Cardiac fibroblast (primary cell): ENCODE measurements at regions not wholly inside any gene's neighbourhood (a gene's known extent, or its start where the extent isn't known, plus 50 kb on each side); places are given as distances from the start of the nearest gene placed in this dataset.
"Not testable (repeated sequence)": the region's sequence is repeated elsewhere in the genome, so short reads cannot be mapped to it uniquely, and the experiment has no call there.

Experiments used
- DNase-seq, 2 donors: peaks; one replicate each; pipeline versions ENCODE4 v3.0.0 to v3.0.0-alpha.2; 2010; ENCODE audit warnings: low read depth in 2 of 2
- H3K4me3 ChIP-seq, 2 donors: replicated peaks in 1 of 2; 1 replicate in 1 of 2; 2 replicates in 1 of 2; pipeline ENCODE4 v1.5.1; 2011; ENCODE audit warnings: low read depth in 2 of 2, low read length in 2 of 2, mild to moderate bottlenecking in 2 of 2, moderate library complexity in 1 of 2
- CTCF ChIP-seq: IDR thresholded peaks from one replicate; pipeline ENCODE4 v1.5.1; 2011; ENCODE audit warnings: low read depth, mild to moderate bottlenecking, low read length, inconsistent platforms

- TF ChIP-seq CTCF, result peak; percentile 58
- not testable (repeated sequence) for H3K4me3 ChIP-seq, DNase-seq
Observed at GRCh38 chr3:75422101-75422945, 241.8 kb upstream of the FRG2C start.

- not testable (repeated sequence) for H3K4me3 ChIP-seq, DNase-seq
Observed at GRCh38 chr3:75425379-75425778, 238.7 kb upstream of the FRG2C start.

GRCh38 chr3:75427486-75427885 lies 236.6 kb upstream of the FRG2C start:
- not testable (repeated sequence) for H3K4me3 ChIP-seq, DNase-seq

- peak in 1 of 2 donors; percentile 31 for DNase-seq
- not testable (repeated sequence) for H3K4me3 ChIP-seq
Observed at GRCh38 chr3:75427906-75428305, 236.2 kb upstream of the FRG2C start.

GRCh38 chr3:75429561-75430220 lies 234.4 kb upstream of the FRG2C start:
- TF ChIP-seq CTCF, result peak; percentile 72
- peak; percentile 84 to 86 for DNase-seq
- H3K4me3 ChIP-seq, result not testable (repeated sequence)

GRCh38 chr3:75430406-75430805 lies 233.7 kb upstream of the FRG2C start:
- H3K4me3 ChIP-seq, DNase-seq: not testable (repeated sequence)

- DNase-seq, H3K4me3 ChIP-seq: not testable (repeated sequence)
Observed at GRCh38 chr3:75431120-75431519, 233.0 kb upstream of the FRG2C start.

- not testable (repeated sequence) for DNase-seq, H3K4me3 ChIP-seq
Observed at GRCh38 chr3:75432466-75432865, 231.7 kb upstream of the FRG2C start.

- not testable (repeated sequence) for H3K4me3 ChIP-seq
- DNase-seq, result peak; percentile 94 to 98
Observed at GRCh38 chr3:75432885-75433284, 231.2 kb upstream of the FRG2C start.

- not testable (repeated sequence) for DNase-seq, H3K4me3 ChIP-seq
Observed at GRCh38 chr3:75433295-75433694, 230.8 kb upstream of the FRG2C start.

GRCh38 chr3:75434276-75434912 lies 229.7 kb upstream of the FRG2C start:
- DNase-seq, result peak; percentile 75 to 77
- H3K4me3 ChIP-seq, result peak overlapping the region; percentile 53 to 64

GRCh38 chr3:75434913-75435793 lies 229.0 kb upstream of the FRG2C start:
- peak; percentile 99 for DNase-seq
- peak overlapping the region; percentile 53 to 64 for H3K4me3 ChIP-seq

- DNase-seq, result peak in 1 of 2 donors; percentile 16
- H3K4me3 ChIP-seq, result peak overlapping the region; percentile 48 to 60
Observed at GRCh38 chr3:75435794-75436400, 228.2 kb upstream of the FRG2C start.

GRCh38 chr3:75440986-75441385 lies 223.1 kb upstream of the FRG2C start:
- DNase-seq, H3K4me3 ChIP-seq: not testable (repeated sequence)

- not testable (repeated sequence) for DNase-seq, H3K4me3 ChIP-seq
Observed at GRCh38 chr3:75444634-75445033, 219.5 kb upstream of the FRG2C start.
